HCT116 (cell line): ENCODE measurements at regions not wholly inside any gene's neighbourhood (a gene's known extent, or its start where the extent isn't known, plus 50 kb on each side); places are given as distances from the start of the nearest gene placed in this dataset.

Source experiments
- ATAC-seq: fragments of 200-7000 bp; cut with Tn5 transposase; 2 replicates; pipeline ENCODE4 v1.9.1; 2020; ENCODE audit warnings: mild to moderate bottlenecking, moderate library complexity
- BruUV-seq: library from RNA; stranded (reverse); fragments of 400-500 nt; replicated peaks from 2 replicates; lab custom pipeline; 2021; lab: Mats Ljungman, UMichigan
- CTCF ChIA-PET: fragments of 300-600 bp; sonication (Branson Sonifier 250); formaldehyde crosslinking; loops from one replicate; lab custom pipeline; 2021; ENCODE audit warnings: antibody characterized with exemption; lab: Charles Lee
- POLR2A ChIA-PET: fragments of 300-600, 350-600 bp; sonication (Branson Sonifier 250); formaldehyde crosslinking; loops from one replicate; lab custom pipeline; 2021; ENCODE audit warnings: antibody characterized with exemption; lab: Charles Lee
- RAD21 ChIA-PET, 2 experiments: fragments of 300-600 bp; sonication (Branson Sonifier 250); formaldehyde crosslinking; loops; one replicate each; lab custom pipeline; 2023; ENCODE audit warnings: low total read pairs in 2 of 2; ENCODE audit not compliant: uncharacterized antibody in 2 of 2, unreplicated experiment in 2 of 2, low non-redundant PET in 1 of 2; lab: Charles Lee
- DNase-seq: peaks from one replicate; pipeline ENCODE4 v3.0.0-alpha.2; 2010; ENCODE audit warnings: low read depth, low spot score
- H2AFZ ChIP-seq: fragments of 200-600 bp; shearing (Covaris generic), sonication (generic); 2 replicates; pipeline ENCODE4 v1.6.1; 2017; ENCODE audit warnings: low read depth, mixed run types, mixed read lengths, antibody characterized with exemption, low read length; ENCODE audit not compliant: poor library complexity, severe bottlenecking
- H3K27ac ChIP-seq: 2 replicates; pipeline ENCODE4 v1.5.1; 2012; ENCODE audit warnings: low read depth, low read length
- H3K27me3 ChIP-seq: fragments of 200-600 bp; sonication (generic); 2 replicates; pipeline ENCODE4 v1.6.1; 2016; ENCODE audit warnings: mixed run types, low read length, mixed read lengths; ENCODE audit not compliant: insufficient read depth
- H3K36me3 ChIP-seq, 2 experiments: fragments of 200-500 bp in 1 of 2; fragments of 200-600 bp in 1 of 2; sonication (Bioruptor generic) in 1 of 2; sonication (generic) in 1 of 2; 2 replicates each; pipeline versions ENCODE4 v1.5.1 to v1.6.1; 2014 to 2016; ENCODE audit warnings: low read length in 2 of 2, inconsistent platforms in 1 of 2, mixed read lengths in 1 of 2, mixed run types in 1 of 2; ENCODE audit not compliant: insufficient read depth in 2 of 2, control insufficient read depth in 1 of 2
- H3K4me1 ChIP-seq, 2 experiments: fragments of 200-600 bp in 1 of 2; sonication (generic) in 1 of 2; 2 replicates each; pipeline versions ENCODE4 v1.5.1 to v1.6.1; 2012 to 2017; ENCODE audit warnings: low read length in 2 of 2, inconsistent platforms in 1 of 2, mild to moderate bottlenecking in 1 of 2, mixed read lengths in 1 of 2, mixed run types in 1 of 2, moderate library complexity in 1 of 2; ENCODE audit not compliant: insufficient read depth in 2 of 2, control insufficient read depth in 1 of 2
- H3K4me2 ChIP-seq: fragments of 200-600 bp; sonication (generic); 2 replicates; pipeline ENCODE4 v1.6.1; 2017; ENCODE audit warnings: mixed run types, low read length, mixed read lengths
- H3K4me3 ChIP-seq, 2 experiments: fragments of 200-600 bp in 1 of 2; sonication (generic) in 1 of 2; replicated peaks in 1 of 2; 2 replicates each; pipeline ENCODE4 v1.5.1; 2011 to 2016; ENCODE audit warnings: low read length in 2 of 2, control low read depth in 1 of 2, low read depth in 1 of 2, mild to moderate bottlenecking in 1 of 2, mixed read lengths in 1 of 2, mixed run types in 1 of 2
- H3K79me2 ChIP-seq: fragments of 200-600 bp; sonication (generic); 2 replicates; pipeline ENCODE4 v1.6.1; 2017; ENCODE audit warnings: mild to moderate bottlenecking, mixed run types, low read length, moderate library complexity, mixed read lengths; ENCODE audit not compliant: insufficient read depth
- H3K9ac ChIP-seq: fragments of 200-600 bp; sonication (generic); 2 replicates; pipeline ENCODE4 v1.6.1; 2016; ENCODE audit warnings: low read length, mixed read lengths
- H3K9me2 ChIP-seq: fragments of 200-600 bp; sonication (generic), shearing (Covaris generic); 2 replicates; pipeline ENCODE4 v1.6.1; 2017; ENCODE audit warnings: mixed run types, mild to moderate bottlenecking, moderate library complexity; ENCODE audit not compliant: insufficient read depth
- H3K9me3 ChIP-seq, 2 experiments: fragments of 200-500 bp in 1 of 2; fragments of 200-600 bp in 1 of 2; sonication (Bioruptor generic) in 1 of 2; sonication (generic) in 1 of 2; 2 replicates each; pipeline ENCODE4 v1.6.1; 2014 to 2017; ENCODE audit warnings: low read length in 2 of 2, mixed read lengths in 2 of 2, inconsistent platforms in 1 of 2, low read depth in 1 of 2, mild to moderate bottlenecking in 1 of 2, mixed run types in 1 of 2, moderate library complexity in 1 of 2; ENCODE audit not compliant: control insufficient read depth in 1 of 2, insufficient read depth in 1 of 2
- H4K20me1 ChIP-seq: fragments of 200-600 bp; sonication (generic), shearing (Covaris generic); 2 replicates; pipeline ENCODE4 v1.6.1; 2017; ENCODE audit warnings: mixed run types, mild to moderate bottlenecking, moderate library complexity; ENCODE audit not compliant: insufficient read depth
- EZH2 ChIP-seq: fragments of 200-600 bp; sonication (generic); IDR thresholded peaks from 2 replicates; pipeline ENCODE4 v1.6.1; 2017; ENCODE audit warnings: antibody characterized with exemption, mixed run types
- EZH2phosphoT487 ChIP-seq: fragments of 200-600 bp; IDR thresholded peaks from 2 replicates; pipeline ENCODE4 v1.6.1; 2018; ENCODE audit warnings: antibody characterized with exemption, borderline replicate concordance
- FOSL1 ChIP-seq: IDR thresholded peaks from 2 replicates; pipeline ENCODE4 v1.6.1; 2012; ENCODE audit warnings: low read depth
- SIN3A ChIP-seq: IDR thresholded peaks from 2 replicates; pipeline ENCODE4 v1.6.1; 2012; ENCODE audit warnings: low read depth
- ZNF274 ChIP-seq: fragments of 200-500 bp; sonication (Bioruptor generic); IDR thresholded peaks from 2 replicates; pipeline ENCODE4 v1.6.1; 2014; ENCODE audit warnings: mild to moderate bottlenecking, low read depth, low read length, inconsistent platforms
- intact Hi-C: fragments of 100-400 bp; cut with micrococcal nuclease; formaldehyde crosslinking; loops from 2 replicates; pipeline ENCODE4 v1.10.0; 2022
- TF ChIP-seq, protein P1 (sequence below): IDR thresholded peaks from 2 replicates; pipeline ENCODE4 v1.6.1; 2012; ENCODE audit warnings: low read depth
- TF ChIP-seq, protein P2 (sequence below): IDR thresholded peaks from 2 replicates; pipeline ENCODE4 v1.6.1; 2012
- TF ChIP-seq, protein P3 (sequence below), 3 experiments: fragments of 200-600 bp in 1 of 3; sonication (generic) in 1 of 3; IDR thresholded peaks in 2 of 3; conservative IDR thresholded peaks in 1 of 3; 2 replicates each; pipeline ENCODE4 v1.5.1; 2012 to 2017; ENCODE audit warnings: low read depth in 2 of 3, low read length in 2 of 3, antibody characterized with exemption in 1 of 3, borderline replicate concordance in 1 of 3, control low read depth in 1 of 3, mild to moderate bottlenecking in 1 of 3, mixed read lengths in 1 of 3, mixed run types in 1 of 3, moderate library complexity in 1 of 3; ENCODE audit not compliant: insufficient read depth in 1 of 3
- TF ChIP-seq, protein P4 (sequence below): IDR thresholded peaks from 2 replicates; pipeline ENCODE4 v1.6.1; 2011; ENCODE audit warnings: mild to moderate bottlenecking, low read length, moderate library complexity; ENCODE audit not compliant: insufficient replicate concordance; ENCODE audit errors: extremely low read depth

DNA sequence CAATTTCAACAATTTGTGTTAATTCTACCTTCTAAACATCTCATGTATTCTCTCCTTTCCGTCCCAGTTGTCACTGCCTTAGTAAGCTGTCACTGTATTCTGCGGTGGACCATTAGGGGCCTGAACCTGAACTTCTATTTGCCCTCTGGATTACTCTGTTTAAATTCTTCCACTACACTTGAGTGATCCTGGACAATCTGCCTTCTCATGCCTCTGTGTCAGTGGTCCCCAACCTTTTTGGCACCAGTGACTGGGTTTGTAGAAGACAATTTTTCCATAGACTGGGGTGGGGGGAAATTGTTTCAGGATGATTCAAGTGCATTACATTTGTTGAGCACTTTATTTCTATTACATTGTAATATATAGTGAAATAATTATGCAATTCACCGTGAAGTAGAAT is 1157.6 kb upstream of the SEMA6A start:
- BruUV-seq: no TSS peak
- ATAC-seq (no peak), DNase-seq (no peak)
- Histone ChIP-seq H3K9ac (no peak overlapping the region), H3K79me2 (no peaks in the 10 kb centered on the region), H3K9me3 (no peaks in the 10 kb centered on the region), H2AFZ (no peak overlapping the region), H3K36me3 (no peaks in the 10 kb centered on the region), H3K4me2 (no peak overlapping the region), H3K27me3 (no peaks in the 10 kb centered on the region), H3K9me2 (no peaks in the 10 kb centered on the region), H3K4me3 (no peak overlapping the region), H4K20me1 (no peaks in the 10 kb centered on the region), H3K4me1 (no peaks in the 10 kb centered on the region), H3K27ac (no peak overlapping the region)
- ChIA-PET POLR2A (no interaction called here), CTCF (no interaction called here), RAD21 (no interaction called here)
- no peak for TF ChIP-seq FOSL1
- TF ChIP-seq ZNF274: no peak
- TF ChIP-seq SIN3A: no peak
- TF ChIP-seq, protein P1, sequence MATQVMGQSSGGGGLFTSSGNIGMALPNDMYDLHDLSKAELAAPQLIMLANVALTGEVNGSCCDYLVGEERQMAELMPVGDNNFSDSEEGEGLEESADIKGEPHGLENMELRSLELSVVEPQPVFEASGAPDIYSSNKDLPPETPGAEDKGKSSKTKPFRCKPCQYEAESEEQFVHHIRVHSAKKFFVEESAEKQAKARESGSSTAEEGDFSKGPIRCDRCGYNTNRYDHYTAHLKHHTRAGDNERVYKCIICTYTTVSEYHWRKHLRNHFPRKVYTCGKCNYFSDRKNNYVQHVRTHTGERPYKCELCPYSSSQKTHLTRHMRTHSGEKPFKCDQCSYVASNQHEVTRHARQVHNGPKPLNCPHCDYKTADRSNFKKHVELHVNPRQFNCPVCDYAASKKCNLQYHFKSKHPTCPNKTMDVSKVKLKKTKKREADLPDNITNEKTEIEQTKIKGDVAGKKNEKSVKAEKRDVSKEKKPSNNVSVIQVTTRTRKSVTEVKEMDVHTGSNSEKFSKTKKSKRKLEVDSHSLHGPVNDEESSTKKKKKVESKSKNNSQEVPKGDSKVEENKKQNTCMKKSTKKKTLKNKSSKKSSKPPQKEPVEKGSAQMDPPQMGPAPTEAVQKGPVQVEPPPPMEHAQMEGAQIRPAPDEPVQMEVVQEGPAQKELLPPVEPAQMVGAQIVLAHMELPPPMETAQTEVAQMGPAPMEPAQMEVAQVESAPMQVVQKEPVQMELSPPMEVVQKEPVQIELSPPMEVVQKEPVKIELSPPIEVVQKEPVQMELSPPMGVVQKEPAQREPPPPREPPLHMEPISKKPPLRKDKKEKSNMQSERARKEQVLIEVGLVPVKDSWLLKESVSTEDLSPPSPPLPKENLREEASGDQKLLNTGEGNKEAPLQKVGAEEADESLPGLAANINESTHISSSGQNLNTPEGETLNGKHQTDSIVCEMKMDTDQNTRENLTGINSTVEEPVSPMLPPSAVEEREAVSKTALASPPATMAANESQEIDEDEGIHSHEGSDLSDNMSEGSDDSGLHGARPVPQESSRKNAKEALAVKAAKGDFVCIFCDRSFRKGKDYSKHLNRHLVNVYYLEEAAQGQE: no peak
- no peak for TF ChIP-seq EZH2
- TF ChIP-seq, protein P2, sequence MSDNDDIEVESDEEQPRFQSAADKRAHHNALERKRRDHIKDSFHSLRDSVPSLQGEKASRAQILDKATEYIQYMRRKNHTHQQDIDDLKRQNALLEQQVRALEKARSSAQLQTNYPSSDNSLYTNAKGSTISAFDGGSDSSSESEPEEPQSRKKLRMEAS: no peak
- TF ChIP-seq, protein P3, sequence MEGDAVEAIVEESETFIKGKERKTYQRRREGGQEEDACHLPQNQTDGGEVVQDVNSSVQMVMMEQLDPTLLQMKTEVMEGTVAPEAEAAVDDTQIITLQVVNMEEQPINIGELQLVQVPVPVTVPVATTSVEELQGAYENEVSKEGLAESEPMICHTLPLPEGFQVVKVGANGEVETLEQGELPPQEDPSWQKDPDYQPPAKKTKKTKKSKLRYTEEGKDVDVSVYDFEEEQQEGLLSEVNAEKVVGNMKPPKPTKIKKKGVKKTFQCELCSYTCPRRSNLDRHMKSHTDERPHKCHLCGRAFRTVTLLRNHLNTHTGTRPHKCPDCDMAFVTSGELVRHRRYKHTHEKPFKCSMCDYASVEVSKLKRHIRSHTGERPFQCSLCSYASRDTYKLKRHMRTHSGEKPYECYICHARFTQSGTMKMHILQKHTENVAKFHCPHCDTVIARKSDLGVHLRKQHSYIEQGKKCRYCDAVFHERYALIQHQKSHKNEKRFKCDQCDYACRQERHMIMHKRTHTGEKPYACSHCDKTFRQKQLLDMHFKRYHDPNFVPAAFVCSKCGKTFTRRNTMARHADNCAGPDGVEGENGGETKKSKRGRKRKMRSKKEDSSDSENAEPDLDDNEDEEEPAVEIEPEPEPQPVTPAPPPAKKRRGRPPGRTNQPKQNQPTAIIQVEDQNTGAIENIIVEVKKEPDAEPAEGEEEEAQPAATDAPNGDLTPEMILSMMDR (IDR thresholded peaks at IDR 0.05 in 2 of 3, conservative IDR thresholded peaks at IDR 0.05 in 1 of 3; ENCODE audit: borderline replicate concordance in 1 of 3, insufficient read depth in 1 of 3, low read depth in 2 of 3, low read length in 2 of 3): no peak
- no peak for TF ChIP-seq EZH2phosphoT487
- TF ChIP-seq, protein P4, sequence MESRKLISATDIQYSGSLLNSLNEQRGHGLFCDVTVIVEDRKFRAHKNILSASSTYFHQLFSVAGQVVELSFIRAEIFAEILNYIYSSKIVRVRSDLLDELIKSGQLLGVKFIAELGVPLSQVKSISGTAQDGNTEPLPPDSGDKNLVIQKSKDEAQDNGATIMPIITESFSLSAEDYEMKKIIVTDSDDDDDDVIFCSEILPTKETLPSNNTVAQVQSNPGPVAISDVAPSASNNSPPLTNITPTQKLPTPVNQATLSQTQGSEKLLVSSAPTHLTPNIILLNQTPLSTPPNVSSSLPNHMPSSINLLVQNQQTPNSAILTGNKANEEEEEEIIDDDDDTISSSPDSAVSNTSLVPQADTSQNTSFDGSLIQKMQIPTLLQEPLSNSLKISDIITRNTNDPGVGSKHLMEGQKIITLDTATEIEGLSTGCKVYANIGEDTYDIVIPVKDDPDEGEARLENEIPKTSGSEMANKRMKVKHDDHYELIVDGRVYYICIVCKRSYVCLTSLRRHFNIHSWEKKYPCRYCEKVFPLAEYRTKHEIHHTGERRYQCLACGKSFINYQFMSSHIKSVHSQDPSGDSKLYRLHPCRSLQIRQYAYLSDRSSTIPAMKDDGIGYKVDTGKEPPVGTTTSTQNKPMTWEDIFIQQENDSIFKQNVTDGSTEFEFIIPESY: no peak
- intact Hi-C loops: loop anchor here (2.0 kb wide), 1 partner anchor 37 kb away; no protein-coding TSS in a partner anchor
